ENCODE measurements at regions not wholly inside any gene's neighbourhood (a gene's known extent, or its start where the extent isn't known, plus 50 kb on each side); places are given as distances from the start of the nearest gene placed in this dataset.

- no peak for TF ChIP-seq POLR2A (IDR thresholded peaks at IDR 0.05; ENCODE audit: borderline replicate concordance, extremely low read depth, insufficient read depth, insufficient read length)
- TF ChIP-seq CTCF (IDR thresholded peaks at IDR 0.05 in 2 of 3, conservative IDR thresholded peaks at IDR 0.05 in 1 of 3; ENCODE audit: borderline replicate concordance in 1 of 3, insufficient read depth in 1 of 3, low read depth in 2 of 3, low read length in 2 of 3) = no peak
- TF ChIP-seq EZH2phosphoT487 (IDR thresholded peaks at IDR 0.05; ENCODE audit: borderline replicate concordance) = no peak
- no peak for TF ChIP-seq POLR2AphosphoS5 (IDR thresholded peaks at IDR 0.05; ENCODE audit: low read depth, low read length)
- no peak for TF ChIP-seq SP1 (IDR thresholded peaks at IDR 0.05; ENCODE audit: low read depth)
- no peak for TF ChIP-seq TCF7L2 (IDR thresholded peaks at IDR 0.05; ENCODE audit: borderline replicate concordance, extremely low read depth, insufficient read depth, insufficient read length)
- no peak for TF ChIP-seq MAX (IDR thresholded peaks at IDR 0.05)
- no peak for TF ChIP-seq SIN3A (IDR thresholded peaks at IDR 0.05; ENCODE audit: low read depth)
- no peak for TF ChIP-seq REST (IDR thresholded peaks at IDR 0.05; ENCODE audit: low read depth)
- no peak for TF ChIP-seq ATF3 (IDR thresholded peaks at IDR 0.05)
- no peak for TF ChIP-seq YY1 (IDR thresholded peaks at IDR 0.05; ENCODE audit: extremely low read depth, insufficient replicate concordance, low read depth, low read length)
- no peak for TF ChIP-seq EZH2 (IDR thresholded peaks at IDR 0.05)
- no peak for TF ChIP-seq JUND (IDR thresholded peaks at IDR 0.05)
- TF ChIP-seq RAD21 (IDR thresholded peaks at IDR 0.05; ENCODE audit: low read depth) = no peak
Measured at GRCh38 chr13:22455036-22455435, 725.7 kb upstream of the SGCG start.

Data from HCT116 (cell line).